HepG2 (cell line): ENCODE measurements at regions not wholly inside any gene's neighbourhood (a gene's known extent, or its start where the extent isn't known, plus 50 kb on each side); places are given as distances from the start of the nearest gene placed in this dataset.

ENCODE experiments used
- CTCF ChIP-seq: sonication (generic); formaldehyde crosslinking; IDR thresholded peaks from 2 replicates; pipeline ENCODE4 v1.5.0; 2020; ENCODE audit warnings: mild to moderate bottlenecking, missing genetic modification reagents, moderate library complexity
- GABPA ChIP-seq, 2 experiments: IDR thresholded peaks; 2 replicates each; pipeline ENCODE4 v1.6.1; 2011 to 2016; ENCODE audit warnings: low read depth in 2 of 2, low read length in 1 of 2, missing biosample characterization in 1 of 2, missing genetic modification characterization in 1 of 2
- MXI1 ChIP-seq: IDR thresholded peaks from 3 replicates; pipeline ENCODE4 v1.6.1; 2012; ENCODE audit warnings: low read depth, low read length, inconsistent platforms, borderline replicate concordance
- SMC3 ChIP-seq: IDR thresholded peaks from 2 replicates; pipeline ENCODE4 v1.6.1; 2011; ENCODE audit warnings: low read length, improper control_type of control experiment

GRCh38 chrX:122890729-122891128 lies 293.3 kb upstream of the GRIA3 start:
- TF ChIP-seq GABPA (IDR thresholded peaks at IDR 0.05; ENCODE audit: low read depth, low read length) (no peak), GABPA (CRISPR knock-in tag; IDR thresholded peaks at IDR 0.05; ENCODE audit: low read depth) (no peak), MXI1 (no peak), CTCF (no peak), SMC3 (no peak)
